ENCODE measurements at regions not wholly inside any gene's neighbourhood (a gene's known extent, or its start where the extent isn't known, plus 50 kb on each side); places are given as distances from the start of the nearest gene placed in this dataset.

DNA sequence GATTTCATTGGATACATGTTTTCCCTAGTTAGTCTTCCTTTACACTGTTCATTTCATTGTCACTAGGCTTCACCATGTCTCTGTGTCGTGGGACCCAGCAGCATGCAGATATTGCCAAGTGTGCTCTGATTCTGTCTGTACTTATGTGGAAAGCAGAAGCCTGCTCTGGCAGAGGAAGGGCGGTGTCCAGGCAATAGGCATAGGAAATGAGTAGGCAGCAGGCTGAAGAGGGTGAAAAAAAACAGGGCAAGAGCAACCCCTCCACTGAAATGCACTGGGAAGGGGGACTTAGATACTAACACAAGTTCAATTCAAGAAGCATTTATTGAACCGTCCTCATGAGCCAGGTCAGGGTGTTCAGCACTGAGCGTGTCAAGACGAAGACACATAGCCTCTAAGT, 85.2 kb upstream of the VAV3 start:
- DNase-seq (no peak), ATAC-seq (ENCODE audit: low read depth) (no peak)
- Histone ChIP-seq H3K23ac (ENCODE audit: low read depth, low read length) (no peak overlapping the region), H2BK20ac (ENCODE audit: low read depth, low read length) (no peak overlapping the region), H3K14ac (replicated peaks; ENCODE audit: low read depth, low read length) (no peak overlapping the region), H3K9me3 (ENCODE audit: control insufficient read depth, insufficient read depth, low read length) (no peaks in the 10 kb centered on the region), H2AFZ (replicated peaks; ENCODE audit: low read length, poor library complexity) (no peak overlapping the region), H2AK5ac (ENCODE audit: low read depth, low read length) (no peak overlapping the region), H4K91ac (ENCODE audit: insufficient read depth, low read depth, low read length) (no peak overlapping the region), H3K56ac (ENCODE audit: extremely low read depth, insufficient read depth, low read length) (no peak overlapping the region), H3K79me1 (ENCODE audit: low read depth in 1 of 2, low read length in 2 of 2) (no peaks in the 10 kb centered on the region), H3K9me1 (ENCODE audit: insufficient read depth, low read length) (no peaks in the 10 kb centered on the region), H2BK5ac (ENCODE audit: low read depth, low read length, poor library complexity, severe bottlenecking) (no peak overlapping the region), H2AK9ac (replicated peaks; ENCODE audit: low read depth, low read length, poor library complexity) (no peak overlapping the region), H2BK120ac (ENCODE audit: low read depth, low read length) (no peak overlapping the region), H3K27ac (ENCODE audit: insufficient read depth, low read length) (no peak overlapping the region), H3K4me1 (ENCODE audit: control insufficient read depth, insufficient read depth, low read length) (no peaks in the 10 kb centered on the region), H3K4me3 (ENCODE audit: insufficient read depth, low read depth, low read length) (no peak overlapping the region), H2BK15ac (ENCODE audit: low read depth, low read length) (no peak overlapping the region), H3K27me3 (ENCODE audit: control insufficient read depth, insufficient read depth, low read length) (no peaks in the 10 kb centered on the region), H4K5ac (ENCODE audit: low read depth, low read length) (no peak overlapping the region), H3K4me2 (ENCODE audit: low read depth, low read length) (no peak overlapping the region), H4K8ac (ENCODE audit: low read depth in 2 of 2, low read length in 2 of 2) (no peak overlapping the region), H4K20me1 (ENCODE audit: insufficient read depth, low read length) (no peaks in the 10 kb centered on the region), H3K4ac (ENCODE audit: low read depth, low read length) (no peak overlapping the region), H3K9ac (ENCODE audit: low read depth, low read length) (no peak overlapping the region), H3K36me3 (ENCODE audit: control insufficient read depth, insufficient read depth, low read length) (no peaks in the 10 kb centered on the region), H3K18ac (ENCODE audit: low read depth, low read length) (no peak overlapping the region)
- TF ChIP-seq POLR2A (IDR thresholded peaks at IDR 0.05; ENCODE audit: low read depth, low read length) (no peak), RAD21 (IDR thresholded peaks at IDR 0.05; ENCODE audit: low read length) (no peak), MAFK (IDR thresholded peaks at IDR 0.05; ENCODE audit: low read depth, low read length) (no peak), BHLHE40 (IDR thresholded peaks at IDR 0.05; ENCODE audit: low read depth, low read length) (no peak), FOS (IDR thresholded peaks at IDR 0.05; ENCODE audit: low read depth, low read length) (no peak), MXI1 (IDR thresholded peaks at IDR 0.05; ENCODE audit: borderline replicate concordance, low read depth, low read length) (no peak), CTCF (conservative IDR thresholded peaks at IDR 0.05; ENCODE audit: low read depth, low read length) (no peak), RFX5 (IDR thresholded peaks at IDR 0.05; ENCODE audit: low read depth, low read length) (no peak), MAZ (IDR thresholded peaks at IDR 0.05; ENCODE audit: borderline replicate concordance, low read depth, low read length) (no peak), CHD1 (IDR thresholded peaks at IDR 0.05; ENCODE audit: low read depth, low read length) (no peak), RCOR1 (IDR thresholded peaks at IDR 0.05; ENCODE audit: insufficient replicate concordance, low read length) (no peak), NFE2L2 (IDR thresholded peaks at IDR 0.05; ENCODE audit: low read depth, low read length) (no peak)
- BruUV-seq (replicated peaks) = no TSS peak
- WGBS, 2 experiments (ENCODE audit: extremely low coverage in 2 of 2, insufficient read length in 1 of 2) = no CpG with 5 or more reads among the region's 5 CpGs
- intact Hi-C loops (cut with micrococcal nuclease) = no loop called here
- dilution Hi-C loops (cut with HindIII; ENCODE audit: low sequenced_read_pairs, unreplicated experiment) = no loop called here
- POLR2A ChIA-PET (ENCODE audit: unreplicated experiment) = no interaction called here
- in situ Hi-C loops (cut with MboI; ENCODE audit: low sequenced_read_pairs) = no loop called here
- CTCF ChIA-PET = no interaction called here
